DND-41 (cell line): ENCODE measurements at regions not wholly inside any gene's neighbourhood (a gene's known extent, or its start where the extent isn't known, plus 50 kb on each side); places are given as distances from the start of the nearest gene placed in this dataset.
"Not testable (repeated sequence)": the region's sequence is repeated elsewhere in the genome, so short reads cannot be mapped to it uniquely, and the experiment has no call there.

Experiments
- ATAC-seq: fragments of 200-7000 bp; cut with Tn5 transposase; 3 replicates; pipeline ENCODE4 v1.9.1; 2021; ENCODE audit warnings: low read depth; ENCODE audit not compliant: insufficient read depth
- DNase-seq: peaks from one replicate; pipeline ENCODE4 v3.0.0-alpha.2; 2020
- H2AFZ ChIP-seq: 2 replicates; pipeline ENCODE4 v1.6.0; 2012; ENCODE audit warnings: low read depth, low read length
- H3K27ac ChIP-seq: 2 replicates; pipeline ENCODE4 v1.5.1; 2012; ENCODE audit warnings: low read length, inconsistent platforms
- H3K27me3 ChIP-seq: fragments of 200-600 bp; sonication (generic); 2 replicates; pipeline ENCODE4 v1.6.0; 2012; ENCODE audit warnings: low read length, mild to moderate bottlenecking, inconsistent platforms; ENCODE audit not compliant: insufficient read depth, poor library complexity
- H3K36me3 ChIP-seq: 2 replicates; pipeline ENCODE4 v1.5.1; 2012; ENCODE audit warnings: low read length, inconsistent platforms; ENCODE audit not compliant: insufficient read depth
- H3K4me1 ChIP-seq: 2 replicates; pipeline ENCODE4 v1.5.1; 2012; ENCODE audit warnings: mild to moderate bottlenecking, low read length; ENCODE audit not compliant: insufficient read depth
- H3K4me2 ChIP-seq: 2 replicates; pipeline ENCODE4 v1.6.0; 2012; ENCODE audit warnings: mild to moderate bottlenecking, moderate library complexity, low read length, inconsistent platforms; ENCODE audit not compliant: insufficient read depth
- H3K4me3 ChIP-seq, 2 experiments: fragments of 200-600 bp in 1 of 2; shearing (Covaris generic) in 1 of 2; 2 replicates each; pipeline ENCODE4 v1.5.1; 2012 to 2016; ENCODE audit warnings: inconsistent platforms in 2 of 2, low read length in 2 of 2, mild to moderate bottlenecking in 2 of 2, low read depth in 1 of 2, moderate library complexity in 1 of 2
- H3K79me2 ChIP-seq: 2 replicates; pipeline ENCODE4 v1.6.0; 2012; ENCODE audit warnings: low read length, inconsistent platforms; ENCODE audit not compliant: insufficient read depth
- H3K9ac ChIP-seq: 2 replicates; pipeline ENCODE4 v1.6.0; 2012; ENCODE audit warnings: low read depth, mild to moderate bottlenecking, inconsistent platforms, low read length, moderate library complexity
- H3K9me3 ChIP-seq: 2 replicates; pipeline ENCODE4 v1.5.1; 2012; ENCODE audit warnings: low read length, moderate library complexity, mild to moderate bottlenecking, inconsistent platforms; ENCODE audit not compliant: insufficient read depth, severe bottlenecking
- H4K20me1 ChIP-seq: 2 replicates; pipeline ENCODE4 v1.6.0; 2012; ENCODE audit warnings: low read length; ENCODE audit not compliant: insufficient read depth
- CTCF ChIP-seq: IDR thresholded peaks from 2 replicates; pipeline ENCODE4 v1.5.1; 2012; ENCODE audit warnings: borderline replicate concordance, low read length, moderate library complexity, mild to moderate bottlenecking; ENCODE audit not compliant: poor library complexity, severe bottlenecking; ENCODE audit errors: extremely low read depth
- EZH2 ChIP-seq: IDR thresholded peaks from 3 replicates; pipeline ENCODE4 v1.6.1; 2012; ENCODE audit warnings: borderline replicate concordance, low read depth, mild to moderate bottlenecking, moderate library complexity, low read length, inconsistent platforms; ENCODE audit not compliant: severe bottlenecking

- no peaks in the 10 kb centered on the region for H4K20me1 ChIP-seq
- no peaks in the 10 kb centered on the region for H3K9me3 ChIP-seq
- peak; percentile 52; the same call in 1 of the 3 replicates for ATAC-seq
- DNase-seq = peak; percentile 8
- H3K36me3 ChIP-seq = no peaks in the 10 kb centered on the region
- no peak overlapping the region for H3K4me2 ChIP-seq
- no peak overlapping the region for H3K4me3 ChIP-seq
- no peak for TF ChIP-seq CTCF
- TF ChIP-seq EZH2 = no peak
- H3K9ac ChIP-seq = no peak overlapping the region
- H2AFZ ChIP-seq = no peak overlapping the region
- no peaks in the 10 kb centered on the region for H3K27me3 ChIP-seq
- no peak overlapping the region for H3K27ac ChIP-seq
- no peaks in the 10 kb centered on the region for H3K79me2 ChIP-seq
- H3K4me1 ChIP-seq = no peaks in the 10 kb centered on the region
Observed at GRCh38 chr7:65265933-65266519, 107.6 kb upstream of the ZNF92 start.

DNA sequence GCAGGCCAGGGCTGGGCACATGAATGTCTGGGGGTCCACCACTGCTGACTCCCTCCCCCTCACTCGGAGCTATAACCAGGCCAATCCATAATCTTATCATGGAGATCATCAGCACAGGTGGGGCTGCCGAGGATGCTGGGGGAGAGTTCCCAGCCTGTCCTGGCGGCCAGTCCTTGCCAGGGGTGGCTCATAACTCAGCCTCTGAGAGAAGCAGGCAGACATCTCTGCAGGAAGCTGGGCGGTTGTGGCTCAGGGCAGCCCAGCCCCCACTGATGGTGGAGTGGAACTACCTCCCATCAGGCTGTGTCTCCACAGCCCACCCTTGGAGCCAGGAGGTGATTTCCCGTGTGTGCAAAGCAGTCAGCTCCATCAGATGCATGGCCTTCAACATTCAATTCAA, 109.4 kb upstream of the ZNF92 start:
- no peaks in the 10 kb centered on the region for H3K79me2 ChIP-seq
- no peaks in the 10 kb centered on the region for H3K4me1 ChIP-seq

GRCh38 chr7:65260673-65261072, 113.0 kb upstream of the ZNF92 start:
- not testable (repeated sequence) for H3K79me2 ChIP-seq, H3K27me3 ChIP-seq, ATAC-seq, H3K4me1 ChIP-seq, H3K9me3 ChIP-seq, H2AFZ ChIP-seq, H4K20me1 ChIP-seq, H3K9ac ChIP-seq, H3K27ac ChIP-seq, H3K4me3 ChIP-seq, H3K36me3 ChIP-seq, H3K4me2 ChIP-seq, DNase-seq

More for the DNA sequence above, 109.4 kb upstream of the ZNF92 start:
- no peak overlapping the region for H3K27ac ChIP-seq
- no peak overlapping the region for H2AFZ ChIP-seq
- no peaks in the 10 kb centered on the region for H3K27me3 ChIP-seq
- no peak overlapping the region for H3K9ac ChIP-seq
- H3K4me2 ChIP-seq = no peak overlapping the region
- no peak for TF ChIP-seq CTCF
- no peak for TF ChIP-seq EZH2
- DNase-seq (no peak), ATAC-seq (no peak)
- H4K20me1 ChIP-seq = no peaks in the 10 kb centered on the region
- H3K4me3 ChIP-seq = no peak overlapping the region
- H3K36me3 ChIP-seq = no peaks in the 10 kb centered on the region
- H3K9me3 ChIP-seq = no peaks in the 10 kb centered on the region

DNA sequence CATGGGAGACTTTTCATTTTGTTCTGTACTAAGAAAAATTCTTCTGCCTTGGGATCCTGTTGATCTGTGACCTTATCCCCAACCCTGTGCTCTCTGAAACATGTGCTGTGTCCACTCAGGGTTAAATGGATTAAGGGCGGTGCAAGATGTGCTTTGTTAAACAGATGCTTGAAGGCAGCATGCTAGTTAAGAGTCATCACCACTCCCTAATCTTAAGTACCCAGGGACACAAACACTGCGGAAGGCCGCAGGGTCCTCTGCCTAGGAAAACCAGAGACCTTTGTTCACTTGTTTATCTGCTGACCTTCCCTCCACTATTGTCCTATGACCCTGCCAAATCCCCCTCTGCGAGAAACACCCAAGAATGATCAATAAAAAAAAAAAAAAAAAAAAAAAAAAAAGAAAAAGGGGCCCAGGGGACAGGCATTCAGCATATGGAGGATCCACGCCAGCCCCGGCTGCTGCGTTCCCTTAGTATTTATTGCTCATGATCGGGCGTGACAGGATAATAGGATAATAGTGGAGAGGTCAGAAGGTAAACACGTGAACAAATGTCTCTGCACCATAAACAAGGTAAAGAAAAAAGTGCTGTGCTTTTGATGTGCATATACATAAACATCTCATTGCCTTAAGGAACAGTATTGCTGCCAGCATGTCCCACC, 113.7 kb upstream of the ZNF92 start:
- H4K20me1 ChIP-seq, DNase-seq, H3K27ac ChIP-seq, H3K9me3 ChIP-seq, ATAC-seq, H3K36me3 ChIP-seq, H3K4me1 ChIP-seq, H3K9ac ChIP-seq, H3K4me2 ChIP-seq, H2AFZ ChIP-seq, H3K4me3 ChIP-seq, H3K79me2 ChIP-seq, H3K27me3 ChIP-seq: not testable (repeated sequence)
